ENCODE measurements at regions not wholly inside any gene's neighbourhood (a gene's known extent, or its start where the extent isn't known, plus 50 kb on each side); places are given as distances from the start of the nearest gene placed in this dataset.
"Not testable (repeated sequence)": the region's sequence is repeated elsewhere in the genome, so short reads cannot be mapped to it uniquely, and the experiment has no call there.

- TF ChIP-seq SPI1 (IDR thresholded peaks at IDR 0.05; ENCODE audit: low read depth, low read length) = no peak
- TF ChIP-seq PAX5 (IDR thresholded peaks at IDR 0.05; ENCODE audit: insufficient read depth, low read length, severe bottlenecking) = no peak
- TF ChIP-seq POU2F2 (IDR thresholded peaks at IDR 0.05; ENCODE audit: low read depth, low read length) = no peak
- TF ChIP-seq POLR2A (IDR thresholded peaks at IDR 0.05; ENCODE audit: low read depth, low read length) = no peak
- no peak for TF ChIP-seq POLR2AphosphoS5 (IDR thresholded peaks at IDR 0.05; ENCODE audit: low read depth, low read length)
- TF ChIP-seq TAF1 (IDR thresholded peaks at IDR 0.05; ENCODE audit: low read depth, low read length) = no peak
- FAIRE-seq (no peak), DNase-seq (ENCODE audit: insufficient read length, low spot score) (no peak)
These were observed 415.0 kb downstream of the NYAP2 start for GRCh38 chr2:225814554-225814953.

- no peak for FAIRE-seq
- TF ChIP-seq PAX5 (IDR thresholded peaks at IDR 0.05; ENCODE audit: insufficient read depth, low read length, severe bottlenecking) (no peak), TAF1 (IDR thresholded peaks at IDR 0.05; ENCODE audit: low read depth, low read length) (no peak), POU2F2 (IDR thresholded peaks at IDR 0.05; ENCODE audit: low read depth, low read length) (no peak), POLR2AphosphoS5 (IDR thresholded peaks at IDR 0.05; ENCODE audit: low read depth, low read length) (no peak), POLR2A (IDR thresholded peaks at IDR 0.05; ENCODE audit: low read depth, low read length) (no peak), SPI1 (IDR thresholded peaks at IDR 0.05; ENCODE audit: low read depth, low read length) (no peak)
- DNase-seq (ENCODE audit: insufficient read length, low spot score) = no peak
These were observed 406.6 kb downstream of the NYAP2 start for GRCh38 chr2:225806105-225806504.

- not testable (repeated sequence) for FAIRE-seq
These were observed 402.6 kb downstream of the NYAP2 start for GRCh38 chr2:225802076-225802475.

GRCh38 chr2:225797394-225797793, 397.9 kb downstream of the NYAP2 start:
- no peak for DNase-seq (ENCODE audit: insufficient read length, low spot score)
- TF ChIP-seq TAF1 (IDR thresholded peaks at IDR 0.05; ENCODE audit: low read depth, low read length) (no peak), POU2F2 (IDR thresholded peaks at IDR 0.05; ENCODE audit: low read depth, low read length) (no peak), SPI1 (IDR thresholded peaks at IDR 0.05; ENCODE audit: low read depth, low read length) (no peak), PAX5 (IDR thresholded peaks at IDR 0.05; ENCODE audit: insufficient read depth, low read length, severe bottlenecking) (no peak), POLR2A (IDR thresholded peaks at IDR 0.05; ENCODE audit: low read depth, low read length) (no peak), POLR2AphosphoS5 (IDR thresholded peaks at IDR 0.05; ENCODE audit: low read depth, low read length) (no peak)
- no peak for FAIRE-seq

More at GRCh38 chr2:225802076-225802475, 402.6 kb downstream of the NYAP2 start:
- not testable (repeated sequence) for DNase-seq (ENCODE audit: insufficient read length, low spot score)

- no peak for TF ChIP-seq TAF1 (IDR thresholded peaks at IDR 0.05; ENCODE audit: low read depth, low read length)
- no peak for TF ChIP-seq POLR2AphosphoS5 (IDR thresholded peaks at IDR 0.05; ENCODE audit: low read depth, low read length)
- no peak for TF ChIP-seq PAX5 (IDR thresholded peaks at IDR 0.05; ENCODE audit: insufficient read depth, low read length, severe bottlenecking)
- TF ChIP-seq SPI1 (IDR thresholded peaks at IDR 0.05; ENCODE audit: low read depth, low read length) = no peak
- TF ChIP-seq POU2F2 (IDR thresholded peaks at IDR 0.05; ENCODE audit: low read depth, low read length) = no peak
- no peak for TF ChIP-seq POLR2A (IDR thresholded peaks at IDR 0.05; ENCODE audit: low read depth, low read length)
- DNase-seq (ENCODE audit: insufficient read length, low spot score) (no peak), FAIRE-seq (no peak)
These were observed 395.3 kb downstream of the NYAP2 start for GRCh38 chr2:225794652-225795400.

GRCh38 chr2:225793736-225794550, 394.4 kb downstream of the NYAP2 start:
- TF ChIP-seq SPI1 (IDR thresholded peaks at IDR 0.05; ENCODE audit: low read depth, low read length) (no peak), POLR2A (IDR thresholded peaks at IDR 0.05; ENCODE audit: low read depth, low read length) (no peak), PAX5 (IDR thresholded peaks at IDR 0.05; ENCODE audit: insufficient read depth, low read length, severe bottlenecking) (no peak), TAF1 (IDR thresholded peaks at IDR 0.05; ENCODE audit: low read depth, low read length) (no peak), POU2F2 (IDR thresholded peaks at IDR 0.05; ENCODE audit: low read depth, low read length) (no peak), POLR2AphosphoS5 (IDR thresholded peaks at IDR 0.05; ENCODE audit: low read depth, low read length) (no peak)
- DNase-seq (ENCODE audit: insufficient read length, low spot score) (no peak), FAIRE-seq (no peak)

GRCh38 chr2:225788571-225789094, 389.1 kb downstream of the NYAP2 start:
- TF ChIP-seq POLR2AphosphoS5 (IDR thresholded peaks at IDR 0.05; ENCODE audit: low read depth, low read length) (no peak), POU2F2 (IDR thresholded peaks at IDR 0.05; ENCODE audit: low read depth, low read length) (no peak), SPI1 (IDR thresholded peaks at IDR 0.05; ENCODE audit: low read depth, low read length) (no peak), TAF1 (IDR thresholded peaks at IDR 0.05; ENCODE audit: low read depth, low read length) (no peak), POLR2A (IDR thresholded peaks at IDR 0.05; ENCODE audit: low read depth, low read length) (no peak), PAX5 (IDR thresholded peaks at IDR 0.05; ENCODE audit: insufficient read depth, low read length, severe bottlenecking) (no peak)
- no peak for FAIRE-seq
- DNase-seq (ENCODE audit: insufficient read length, low spot score) = no peak

- FAIRE-seq = no peak
- TF ChIP-seq TAF1 (IDR thresholded peaks at IDR 0.05; ENCODE audit: low read depth, low read length) = no peak
- no peak for TF ChIP-seq SPI1 (IDR thresholded peaks at IDR 0.05; ENCODE audit: low read depth, low read length)
- DNase-seq (ENCODE audit: insufficient read length, low spot score) = no peak
These were observed 388.0 kb downstream of the NYAP2 start for GRCh38 chr2:225787497-225787896.

GRCh38 chr2:225781991-225782390, 382.5 kb downstream of the NYAP2 start:
- FAIRE-seq (no peak), DNase-seq (ENCODE audit: insufficient read length, low spot score) (no peak)
- TF ChIP-seq POU2F2 (IDR thresholded peaks at IDR 0.05; ENCODE audit: low read depth, low read length) = no peak
- TF ChIP-seq TAF1 (IDR thresholded peaks at IDR 0.05; ENCODE audit: low read depth, low read length) = no peak
- TF ChIP-seq POLR2AphosphoS5 (IDR thresholded peaks at IDR 0.05; ENCODE audit: low read depth, low read length) = no peak
- TF ChIP-seq POLR2A (IDR thresholded peaks at IDR 0.05; ENCODE audit: low read depth, low read length) = no peak
- no peak for TF ChIP-seq PAX5 (IDR thresholded peaks at IDR 0.05; ENCODE audit: insufficient read depth, low read length, severe bottlenecking)
- no peak for TF ChIP-seq SPI1 (IDR thresholded peaks at IDR 0.05; ENCODE audit: low read depth, low read length)
